ENCODE measurements at regions not wholly inside any gene's neighbourhood (a gene's known extent, or its start where the extent isn't known, plus 50 kb on each side); places are given as distances from the start of the nearest gene placed in this dataset.

DNA sequence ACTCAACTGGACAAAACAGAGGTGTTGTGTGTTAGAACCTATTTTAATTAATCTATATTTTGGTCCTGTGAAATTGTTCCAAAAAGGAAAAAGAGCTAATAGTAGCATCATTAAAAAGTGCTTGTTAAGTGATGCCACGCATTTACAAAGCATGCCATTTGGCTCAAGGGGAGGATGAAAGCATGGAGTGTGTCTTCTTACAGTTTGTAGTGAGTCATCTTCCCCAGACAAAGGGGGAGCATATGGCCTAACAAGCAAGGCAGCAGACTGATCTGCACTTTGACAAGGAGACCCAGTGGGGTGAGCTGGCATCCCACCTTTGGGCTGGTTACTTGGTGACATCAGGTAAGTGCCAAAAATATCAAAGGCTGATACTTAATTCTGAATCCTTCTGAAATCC lies 297.0 kb downstream of the FGF9 start:
- Histone ChIP-seq H3K4me3 (no peak overlapping the region), H3F3A (ENCODE audit: insufficient read depth, low read depth) (no peaks in the 10 kb centered on the region), H3K4me2 (no peak overlapping the region), H3K27ac (no peak overlapping the region), H3K9me3 (ENCODE audit: insufficient read depth, low read depth) (no peaks in the 10 kb centered on the region), H3K27me3 (ENCODE audit: insufficient read depth, low read depth) (peaks cover 30% of the 10 kb centered on the region), H4K20me1 (ENCODE audit: insufficient read depth) (no peaks in the 10 kb centered on the region), H3K9me2 (ENCODE audit: insufficient read depth) (no peaks in the 10 kb centered on the region), H3K36me3 (ENCODE audit: low read depth) (no peaks in the 10 kb centered on the region), H3K79me2 (ENCODE audit: low read depth) (no peaks in the 10 kb centered on the region), H3K4me1 (replicated peaks; ENCODE audit: insufficient read depth) (no peaks in the 10 kb centered on the region), H2AFZ (no peak overlapping the region)
- CTCF ChIA-PET: no interaction called here
- no peak for DNase-seq
- intact Hi-C loops (cut with micrococcal nuclease; ENCODE audit: unreplicated experiment): no loop called here
- TF ChIP-seq EZH2 (IDR thresholded peaks at IDR 0.05; ENCODE audit: low read depth): no peak
- TF ChIP-seq, protein P1, sequence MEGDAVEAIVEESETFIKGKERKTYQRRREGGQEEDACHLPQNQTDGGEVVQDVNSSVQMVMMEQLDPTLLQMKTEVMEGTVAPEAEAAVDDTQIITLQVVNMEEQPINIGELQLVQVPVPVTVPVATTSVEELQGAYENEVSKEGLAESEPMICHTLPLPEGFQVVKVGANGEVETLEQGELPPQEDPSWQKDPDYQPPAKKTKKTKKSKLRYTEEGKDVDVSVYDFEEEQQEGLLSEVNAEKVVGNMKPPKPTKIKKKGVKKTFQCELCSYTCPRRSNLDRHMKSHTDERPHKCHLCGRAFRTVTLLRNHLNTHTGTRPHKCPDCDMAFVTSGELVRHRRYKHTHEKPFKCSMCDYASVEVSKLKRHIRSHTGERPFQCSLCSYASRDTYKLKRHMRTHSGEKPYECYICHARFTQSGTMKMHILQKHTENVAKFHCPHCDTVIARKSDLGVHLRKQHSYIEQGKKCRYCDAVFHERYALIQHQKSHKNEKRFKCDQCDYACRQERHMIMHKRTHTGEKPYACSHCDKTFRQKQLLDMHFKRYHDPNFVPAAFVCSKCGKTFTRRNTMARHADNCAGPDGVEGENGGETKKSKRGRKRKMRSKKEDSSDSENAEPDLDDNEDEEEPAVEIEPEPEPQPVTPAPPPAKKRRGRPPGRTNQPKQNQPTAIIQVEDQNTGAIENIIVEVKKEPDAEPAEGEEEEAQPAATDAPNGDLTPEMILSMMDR (conservative IDR thresholded peaks at IDR 0.05): no peak
- POLR2A ChIA-PET (ENCODE audit: unreplicated experiment): no interaction called here
- BruUV-seq (replicated peaks): no TSS peak

DNA sequence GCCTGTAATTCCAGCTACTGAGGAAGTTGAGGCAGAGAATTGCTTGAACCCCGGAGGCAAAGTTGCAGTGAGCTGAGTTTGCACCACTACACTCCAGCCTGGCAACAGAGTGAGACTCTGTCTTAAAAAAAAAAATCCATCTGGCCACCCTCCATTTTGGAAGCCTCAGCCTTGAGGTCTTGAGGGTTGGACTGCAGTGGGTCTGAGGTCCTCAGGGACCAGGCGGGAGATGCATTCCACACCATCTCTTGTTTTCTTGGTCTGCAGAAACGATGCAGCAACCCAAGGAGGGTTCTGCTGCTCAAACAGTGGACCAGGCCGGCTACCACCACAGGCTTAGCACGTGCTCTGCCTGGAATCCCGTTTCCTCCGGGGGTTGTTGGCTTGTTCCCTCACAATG lies 299.3 kb downstream of the FGF9 start:
- TF ChIP-seq EZH2 (IDR thresholded peaks at IDR 0.05; ENCODE audit: low read depth): no peak
- TF ChIP-seq, protein P1 (conservative IDR thresholded peaks at IDR 0.05): no peak
- Histone ChIP-seq H3K36me3 (ENCODE audit: low read depth) (no peaks in the 10 kb centered on the region), H3K9me2 (ENCODE audit: insufficient read depth) (no peaks in the 10 kb centered on the region), H2AFZ (no peak overlapping the region), H3K27ac (no peak overlapping the region), H3K9me3 (ENCODE audit: insufficient read depth, low read depth) (no peaks in the 10 kb centered on the region), H3K79me2 (ENCODE audit: low read depth) (no peaks in the 10 kb centered on the region), H3K27me3 (ENCODE audit: insufficient read depth, low read depth) (peaks cover 37% of the 10 kb centered on the region), H3K4me2 (no peak overlapping the region), H4K20me1 (ENCODE audit: insufficient read depth) (no peaks in the 10 kb centered on the region), H3K4me1 (replicated peaks; ENCODE audit: insufficient read depth) (no peaks in the 10 kb centered on the region), H3F3A (ENCODE audit: insufficient read depth, low read depth) (no peaks in the 10 kb centered on the region), H3K4me3 (no peak overlapping the region)
- DNase-seq: no peak
- intact Hi-C loops (cut with micrococcal nuclease; ENCODE audit: unreplicated experiment): no loop called here
- POLR2A ChIA-PET (ENCODE audit: unreplicated experiment): no interaction called here
- BruUV-seq (replicated peaks): no TSS peak
- CTCF ChIA-PET: no interaction called here

DNA sequence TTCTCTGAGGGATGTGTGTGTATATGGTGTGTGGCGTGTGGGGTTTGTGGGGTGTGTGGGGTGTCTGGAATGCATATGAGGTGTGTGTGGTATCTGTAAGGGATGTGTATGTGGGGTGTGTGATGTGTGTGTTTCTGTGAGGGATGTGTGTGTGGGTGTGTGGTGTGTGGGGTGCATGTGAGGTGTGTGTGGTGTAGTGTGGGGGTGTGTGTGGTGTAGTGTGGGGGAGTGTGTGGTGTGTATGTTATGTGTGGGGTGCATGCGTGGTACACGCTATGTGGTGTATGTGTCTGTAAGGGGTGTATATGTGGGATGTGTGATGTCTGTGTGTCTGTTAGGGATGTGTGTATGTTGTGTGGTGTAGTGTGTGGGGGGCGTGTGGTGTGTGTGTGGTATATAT lies 300.0 kb downstream of the FGF9 start:
- Histone ChIP-seq H3K9me2 (ENCODE audit: insufficient read depth) (no peaks in the 10 kb centered on the region), H3K4me3 (no peak overlapping the region), H3K27me3 (ENCODE audit: insufficient read depth, low read depth) (peaks cover 37% of the 10 kb centered on the region), H3F3A (ENCODE audit: insufficient read depth, low read depth) (no peaks in the 10 kb centered on the region), H3K36me3 (ENCODE audit: low read depth) (no peaks in the 10 kb centered on the region), H3K79me2 (ENCODE audit: low read depth) (no peaks in the 10 kb centered on the region), H2AFZ (no peak overlapping the region), H3K27ac (no peak overlapping the region), H3K9me3 (ENCODE audit: insufficient read depth, low read depth) (no peaks in the 10 kb centered on the region), H3K4me1 (replicated peaks; ENCODE audit: insufficient read depth) (no peaks in the 10 kb centered on the region), H3K4me2 (no peak overlapping the region), H4K20me1 (ENCODE audit: insufficient read depth) (no peaks in the 10 kb centered on the region; the same call in 1 of the 2 replicates)
- intact Hi-C loops (cut with micrococcal nuclease; ENCODE audit: unreplicated experiment): no loop called here
- CTCF ChIA-PET: no interaction called here
- no peak for TF ChIP-seq EZH2 (IDR thresholded peaks at IDR 0.05; ENCODE audit: low read depth)
- TF ChIP-seq, protein P1 (conservative IDR thresholded peaks at IDR 0.05): no peak
- POLR2A ChIA-PET (ENCODE audit: unreplicated experiment): no interaction called here
- BruUV-seq (replicated peaks): no TSS peak
- DNase-seq: no peak
